Tibial artery (tissue), 4 donors: ENCODE measurements at regions not wholly inside any gene's neighbourhood (a gene's known extent, or its start where the extent isn't known, plus 50 kb on each side); places are given as distances from the start of the nearest gene placed in this dataset.

Source experiments
- DNase-seq, 2 donors: peaks; one replicate each; pipeline ENCODE4 v3.0.0-alpha.2; 2019
- H3K27ac ChIP-seq, 2 donors: fragments of 200-600 bp; sonication (generic) in 1 of 2; 1 replicate in 1 of 2; 2 replicates in 1 of 2; pipeline ENCODE4 v1.5.1; 2018 to 2019; ENCODE audit warnings: mild to moderate bottlenecking in 1 of 2
- H3K27me3 ChIP-seq, 2 donors: fragments of 200-600 bp; sonication (generic) in 1 of 2; one replicate each; pipeline versions ENCODE4 v1.5.1 to v1.6.0; 2016 to 2019
- H3K36me3 ChIP-seq, 3 donors: fragments of 200-600 bp; sonication (generic) in 2 of 3; one replicate each; pipeline ENCODE4 v1.5.1; 2016 to 2019; ENCODE audit warnings: mild to moderate bottlenecking in 2 of 3
- H3K4me1 ChIP-seq, 4 donors: fragments of 200-600 bp; sonication (generic) in 2 of 4; 1 replicate in 3 of 4; 2 replicates in 1 of 4; pipeline ENCODE4 v1.5.1; 2016 to 2019
- H3K4me3 ChIP-seq, 2 donors: fragments of 200-600 bp; sonication (generic) in 1 of 2; 1 replicate in 1 of 2; 2 replicates in 1 of 2; pipeline ENCODE4 v1.5.1; 2018 to 2019; ENCODE audit warnings: mild to moderate bottlenecking in 2 of 2
- H3K9me3 ChIP-seq, 3 donors: fragments of 200-600 bp; sonication (generic) in 1 of 3; one replicate each; pipeline ENCODE4 v1.5.1; 2016 to 2019
- CTCF ChIP-seq, 2 experiments: fragments of 200-600 bp in 1 of 2; fragments of 450-650 bp in 1 of 2; IDR thresholded peaks; one replicate each; pipeline ENCODE4 v1.5.1; 2017 to 2019; ENCODE audit warnings: antibody characterized with exemption in 2 of 2, mild to moderate bottlenecking in 1 of 2, moderate library complexity in 1 of 2
- intact Hi-C: fragments of 100-400 bp; cut with DNase I; formaldehyde crosslinking; loops from one replicate; pipeline ENCODE4 v1.15.0; 2023; ENCODE audit warnings: low total_unique reads

GRCh38 chr5:4542145-4542778 is 597.9 kb upstream of the ADAMTS16 start:
- H3K27me3 ChIP-seq, result no peaks in the 10 kb centered on the region
- H3K27ac ChIP-seq, result no peak overlapping the region
- no peak overlapping the region for H3K4me3 ChIP-seq
- intact Hi-C loops, result no loop called here
- no peak for TF ChIP-seq CTCF (IDR thresholded peaks at IDR 0.05)
- no peaks in the 10 kb centered on the region for H3K36me3 ChIP-seq
- no peak for DNase-seq
- H3K9me3 ChIP-seq, result no peaks in the 10 kb centered on the region
- no peaks in the 10 kb centered on the region for H3K4me1 ChIP-seq

GRCh38 chr5:4544049-4544670 is 596.0 kb upstream of the ADAMTS16 start:
- Histone ChIP-seq H3K27ac (no peak overlapping the region), H3K4me1 (no peaks in the 10 kb centered on the region), H3K4me3 (no peak overlapping the region), H3K27me3 (no peaks in the 10 kb centered on the region), H3K9me3 (no peaks in the 10 kb centered on the region), H3K36me3 (no peaks in the 10 kb centered on the region)
- DNase-seq, result no peak
- TF ChIP-seq CTCF (IDR thresholded peaks at IDR 0.05), result no peak
- intact Hi-C loops, result no loop called here

- Histone ChIP-seq H3K36me3 (no peaks in the 10 kb centered on the region), H3K4me1 (no peaks in the 10 kb centered on the region), H3K4me3 (no peak overlapping the region), H3K9me3 (no peaks in the 10 kb centered on the region), H3K27me3 (no peaks in the 10 kb centered on the region), H3K27ac (no peak overlapping the region)
- no peak for DNase-seq
- TF ChIP-seq CTCF (IDR thresholded peaks at IDR 0.05), result no peak
- intact Hi-C loops, result no loop called here
Measured at GRCh38 chr5:4547547-4547946, 592.6 kb upstream of the ADAMTS16 start.

GRCh38 chr5:4548341-4548740 is 591.8 kb upstream of the ADAMTS16 start:
- H3K4me3 ChIP-seq, result no peak overlapping the region
- no peaks in the 10 kb centered on the region for H3K36me3 ChIP-seq
- no peaks in the 10 kb centered on the region for H3K4me1 ChIP-seq
- H3K9me3 ChIP-seq, result no peaks in the 10 kb centered on the region
- H3K27ac ChIP-seq, result no peak overlapping the region
- intact Hi-C loops, result no loop called here
- no peaks in the 10 kb centered on the region for H3K27me3 ChIP-seq
- TF ChIP-seq CTCF (IDR thresholded peaks at IDR 0.05), result no peak
- DNase-seq, result no peak

- intact Hi-C loops, result no loop called here
- no peak overlapping the region for H3K27ac ChIP-seq
- no peaks in the 10 kb centered on the region for H3K27me3 ChIP-seq
- no peaks in the 10 kb centered on the region for H3K9me3 ChIP-seq
- no peaks in the 10 kb centered on the region for H3K36me3 ChIP-seq
- H3K4me3 ChIP-seq, result no peak overlapping the region
- no peak for TF ChIP-seq CTCF (IDR thresholded peaks at IDR 0.05)
- no peak for DNase-seq
- no peaks in the 10 kb centered on the region for H3K4me1 ChIP-seq
Measured at GRCh38 chr5:4549351-4549750, 590.8 kb upstream of the ADAMTS16 start.
